ENCODE measurements at regions not wholly inside any gene's neighbourhood (a gene's known extent, or its start where the extent isn't known, plus 50 kb on each side); places are given as distances from the start of the nearest gene placed in this dataset.

- TF ChIP-seq SUZ12 (IDR thresholded peaks at IDR 0.05; ENCODE audit: extremely low read depth, insufficient read depth, insufficient read length) (no peak), YY1 (IDR thresholded peaks at IDR 0.05; ENCODE audit: insufficient read depth, insufficient read length) (no peak), ZNF274 (IDR thresholded peaks at IDR 0.05; ENCODE audit: low read depth, low read length) (no peak)
- no peak overlapping the region for H3K9ac ChIP-seq (ENCODE audit: insufficient read length, low read depth)
- no peaks in the 10 kb centered on the region for H3K27me3 ChIP-seq (ENCODE audit: insufficient read depth, insufficient read length)
- no peaks in the 10 kb centered on the region for H3K36me3 ChIP-seq (ENCODE audit: insufficient read depth, insufficient read length, low read length)
- peak; percentile 0 for DNase-seq (ENCODE audit: low read depth, low spot score)
- no peak overlapping the region for H3K4me3 ChIP-seq (ENCODE audit: insufficient read length, low read depth)
- H3K9me3 ChIP-seq (ENCODE audit: insufficient read depth, low read length), result no peaks in the 10 kb centered on the region
- no peaks in the 10 kb centered on the region for H3K4me1 ChIP-seq (ENCODE audit: insufficient read depth, insufficient read length)
These were observed 516.4 kb upstream of the PCDH11Y start for GRCh38 chrY:4483693-4484092.

Measured in NT2/D1 (cell line).